ENCODE measurements at regions not wholly inside any gene's neighbourhood (a gene's known extent, or its start where the extent isn't known, plus 50 kb on each side); places are given as distances from the start of the nearest gene placed in this dataset.

DNA sequence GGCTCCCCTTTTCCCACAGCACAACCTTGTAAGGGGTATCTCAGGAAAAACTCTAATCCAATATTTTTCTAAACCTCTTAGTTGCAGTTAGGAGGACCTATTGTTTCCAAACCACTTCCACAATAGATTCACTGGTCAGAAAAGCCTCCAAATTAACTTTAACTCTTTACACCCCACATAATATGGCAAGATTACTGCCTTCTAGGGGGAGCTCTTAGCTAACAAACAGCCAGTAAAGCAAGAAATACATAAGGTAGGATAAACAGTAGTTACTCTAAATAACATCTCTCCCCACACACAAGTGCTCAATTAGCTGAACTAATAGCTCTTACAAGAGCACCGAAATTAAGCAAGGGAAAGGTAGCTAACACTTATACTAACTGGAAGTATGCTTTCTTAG, 192.1 kb upstream of the KIF2B start:
- Mint-ChIP-seq H3K27ac (ENCODE audit: unreplicated experiment) (no peak overlapping the region), H3K36me3 (ENCODE audit: low read depth) (no peaks in the 10 kb centered on the region), H3K4me3 (ENCODE audit: unreplicated experiment) (no peak overlapping the region), H3K4me1 (ENCODE audit: low read depth) (peaks cover 20% of the 10 kb centered on the region), H3K9me3 (ENCODE audit: low read depth) (no peaks in the 10 kb centered on the region), H3K27me3 (ENCODE audit: low read depth) (no peaks in the 10 kb centered on the region)
- no peak for DNase-seq (ENCODE audit: low spot score)
- no peak for TF ChIP-seq CTCF (IDR thresholded peaks at IDR 0.05)

DNA sequence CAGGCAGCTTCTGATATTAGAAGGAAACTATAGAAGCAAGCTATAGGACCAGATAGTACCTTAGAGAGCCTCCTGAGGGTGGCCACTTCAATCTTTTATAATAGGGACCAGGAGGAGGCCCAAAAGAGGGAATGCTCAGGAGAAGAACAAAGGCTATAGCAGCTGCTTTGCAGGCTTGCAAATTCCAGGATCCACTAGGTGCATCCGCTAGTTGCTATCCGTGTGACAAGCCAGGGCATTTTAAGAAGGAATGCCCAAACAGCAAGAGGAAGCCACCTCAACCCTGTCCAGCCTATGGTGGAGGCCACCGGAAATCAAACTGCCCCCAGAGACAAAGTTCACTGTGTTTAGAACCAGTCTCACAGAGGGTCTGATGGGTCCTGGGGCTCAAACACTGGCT, 192.6 kb upstream of the KIF2B start:
- no peak for TF ChIP-seq CTCF (IDR thresholded peaks at IDR 0.05)
- no peak overlapping the region for H3K4me3 Mint-ChIP-seq (ENCODE audit: unreplicated experiment)
- H3K9me3 Mint-ChIP-seq (ENCODE audit: low read depth) = no peaks in the 10 kb centered on the region
- no peak for DNase-seq (ENCODE audit: low spot score)
- no peaks in the 10 kb centered on the region for H3K27me3 Mint-ChIP-seq (ENCODE audit: low read depth)
- H3K4me1 Mint-ChIP-seq (ENCODE audit: low read depth) = peaks cover 20% of the 10 kb centered on the region
- H3K27ac Mint-ChIP-seq (ENCODE audit: unreplicated experiment) = no peak overlapping the region
- no peaks in the 10 kb centered on the region for H3K36me3 Mint-ChIP-seq (ENCODE audit: low read depth)

DNA sequence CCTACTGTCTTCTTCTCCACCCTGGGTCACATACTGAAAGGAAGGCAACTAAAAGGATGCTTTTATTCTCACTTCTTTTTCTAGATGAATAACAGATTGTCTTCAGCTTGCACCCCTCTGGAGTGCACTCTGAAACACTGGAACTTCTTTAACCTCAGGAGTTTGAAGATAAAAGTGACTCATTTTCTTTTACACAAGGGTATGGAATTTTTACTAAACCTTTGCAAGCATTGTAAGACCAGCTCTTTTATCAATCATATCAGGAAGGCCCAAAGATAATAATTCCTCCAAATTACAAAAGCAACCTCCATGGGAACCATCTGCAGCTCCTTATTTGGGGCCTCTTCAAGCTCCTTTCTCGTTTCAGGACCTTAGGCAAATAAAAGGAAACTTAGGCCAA, 193.5 kb upstream of the KIF2B start:
- Mint-ChIP-seq H3K27ac (ENCODE audit: unreplicated experiment) (no peak overlapping the region), H3K4me3 (ENCODE audit: unreplicated experiment) (no peak overlapping the region), H3K36me3 (ENCODE audit: low read depth) (no peaks in the 10 kb centered on the region), H3K9me3 (ENCODE audit: low read depth) (no peaks in the 10 kb centered on the region), H3K4me1 (ENCODE audit: low read depth) (peaks cover 20% of the 10 kb centered on the region), H3K27me3 (ENCODE audit: low read depth) (no peaks in the 10 kb centered on the region)
- no peak for TF ChIP-seq CTCF (IDR thresholded peaks at IDR 0.05)
- DNase-seq (ENCODE audit: low spot score) = no peak

- H3K27me3 Mint-ChIP-seq (ENCODE audit: low read depth) = no peaks in the 10 kb centered on the region
Observed at GRCh38 chr17:53628011-53628410, 194.7 kb upstream of the KIF2B start.

DNA sequence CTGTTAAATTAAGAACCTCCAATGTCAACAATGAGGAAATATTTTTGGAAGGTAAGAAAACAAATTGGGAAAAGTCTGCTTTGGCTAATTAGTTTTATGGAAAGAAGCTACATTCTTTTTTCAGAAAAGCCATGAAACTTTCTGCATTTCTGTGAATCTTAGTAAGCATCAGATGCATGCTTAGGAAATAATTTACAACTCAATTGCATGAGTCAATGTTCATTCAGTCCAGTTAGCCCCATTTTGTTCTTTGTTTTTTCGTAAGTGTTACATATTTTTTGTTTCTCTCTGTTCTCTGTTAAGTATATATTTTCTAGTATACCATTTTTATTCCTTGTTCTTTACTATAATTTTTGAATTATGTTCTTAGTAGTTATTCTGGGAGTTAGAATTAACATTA, 195.2 kb upstream of the KIF2B start:
- TF ChIP-seq CTCF (IDR thresholded peaks at IDR 0.05) = no peak
- Mint-ChIP-seq H3K27ac (ENCODE audit: unreplicated experiment) (peak overlapping the region; percentile 90), H3K27me3 (ENCODE audit: low read depth) (no peaks in the 10 kb centered on the region), H3K4me3 (ENCODE audit: unreplicated experiment) (no peak overlapping the region), H3K36me3 (ENCODE audit: low read depth) (no peaks in the 10 kb centered on the region), H3K4me1 (ENCODE audit: low read depth) (peaks cover 20% of the 10 kb centered on the region), H3K9me3 (ENCODE audit: low read depth) (no peaks in the 10 kb centered on the region)
- no peak for DNase-seq (ENCODE audit: low spot score)

More at GRCh38 chr17:53628011-53628410, 194.7 kb upstream of the KIF2B start:
- no peak for DNase-seq (ENCODE audit: low spot score)
- Mint-ChIP-seq H3K4me1 (ENCODE audit: low read depth) (peaks cover 20% of the 10 kb centered on the region), H3K27ac (ENCODE audit: unreplicated experiment) (peak overlapping the region; percentile 28), H3K4me3 (ENCODE audit: unreplicated experiment) (no peak overlapping the region), H3K36me3 (ENCODE audit: low read depth) (no peaks in the 10 kb centered on the region), H3K9me3 (ENCODE audit: low read depth) (no peaks in the 10 kb centered on the region)
- TF ChIP-seq CTCF (IDR thresholded peaks at IDR 0.05) = no peak

Measured in chondrocyte (in vitro differentiated cells).